ENCODE measurements at regions not wholly inside any gene's neighbourhood (a gene's known extent, or its start where the extent isn't known, plus 50 kb on each side); places are given as distances from the start of the nearest gene placed in this dataset.

- Histone ChIP-seq H4K20me1 (replicated peaks; ENCODE audit: control insufficient read depth, extremely low read depth, insufficient read depth, low read length) (no peaks in the 10 kb centered on the region), H3K27me3 (ENCODE audit: control insufficient read depth in 2 of 2, insufficient read depth in 2 of 2, low read length in 2 of 2) (no peaks in the 10 kb centered on the region), H3K79me2 (ENCODE audit: control insufficient read depth, insufficient read depth, low read length) (no peaks in the 10 kb centered on the region), H3K9me1 (replicated peaks; ENCODE audit: control insufficient read depth, extremely low read depth, insufficient read depth, low read length) (no peaks in the 10 kb centered on the region), H3K4me2 (ENCODE audit: insufficient read depth, low read length) (no peak overlapping the region), H3K4me1 (ENCODE audit: control insufficient read depth, extremely low read depth, insufficient read depth, low read length) (no peaks in the 10 kb centered on the region), H3K36me3 (ENCODE audit: control insufficient read depth in 2 of 2, extremely low read depth in 1 of 2, insufficient read depth in 2 of 2, low read length in 2 of 2) (no peaks in the 10 kb centered on the region), H3K9ac (replicated peaks; ENCODE audit: extremely low read depth, insufficient read depth, low read length) (no peak overlapping the region), H3K4me3 (replicated peaks in 1 of 3; ENCODE audit: insufficient read depth in 1 of 3, low read depth in 1 of 3, low read length in 3 of 3) (no peak overlapping the region), H3K9me3 (replicated peaks; ENCODE audit: control insufficient read depth, insufficient read depth, low read length) (peaks cover 3% of the 10 kb centered on the region), H3K27ac (ENCODE audit: insufficient read depth, low read depth, low read length) (no peak overlapping the region), H2AFZ (ENCODE audit: low read depth, low read length) (no peak overlapping the region)
- dilution Hi-C loops (cut with MboI; ENCODE audit: extremely low pct_ligation_motif_present, low sequenced_read_pairs) = no loop called here
- DNase-seq (ENCODE audit: low read depth, low spot score) = no peak
- intact Hi-C loops (cut with micrococcal nuclease) = no loop called here
- no peak for FAIRE-seq
- BruUV-seq (replicated peaks) = no TSS peak
- TF ChIP-seq MYC (IDR thresholded peaks at IDR 0.05; ENCODE audit: low read depth, low read length) = no peak
- no peak for TF ChIP-seq MAX (IDR thresholded peaks at IDR 0.05; ENCODE audit: insufficient read depth, insufficient read length)
- TF ChIP-seq, protein P1, sequence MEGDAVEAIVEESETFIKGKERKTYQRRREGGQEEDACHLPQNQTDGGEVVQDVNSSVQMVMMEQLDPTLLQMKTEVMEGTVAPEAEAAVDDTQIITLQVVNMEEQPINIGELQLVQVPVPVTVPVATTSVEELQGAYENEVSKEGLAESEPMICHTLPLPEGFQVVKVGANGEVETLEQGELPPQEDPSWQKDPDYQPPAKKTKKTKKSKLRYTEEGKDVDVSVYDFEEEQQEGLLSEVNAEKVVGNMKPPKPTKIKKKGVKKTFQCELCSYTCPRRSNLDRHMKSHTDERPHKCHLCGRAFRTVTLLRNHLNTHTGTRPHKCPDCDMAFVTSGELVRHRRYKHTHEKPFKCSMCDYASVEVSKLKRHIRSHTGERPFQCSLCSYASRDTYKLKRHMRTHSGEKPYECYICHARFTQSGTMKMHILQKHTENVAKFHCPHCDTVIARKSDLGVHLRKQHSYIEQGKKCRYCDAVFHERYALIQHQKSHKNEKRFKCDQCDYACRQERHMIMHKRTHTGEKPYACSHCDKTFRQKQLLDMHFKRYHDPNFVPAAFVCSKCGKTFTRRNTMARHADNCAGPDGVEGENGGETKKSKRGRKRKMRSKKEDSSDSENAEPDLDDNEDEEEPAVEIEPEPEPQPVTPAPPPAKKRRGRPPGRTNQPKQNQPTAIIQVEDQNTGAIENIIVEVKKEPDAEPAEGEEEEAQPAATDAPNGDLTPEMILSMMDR (IDR thresholded peaks at IDR 0.05; ENCODE audit: extremely low read depth in 1 of 2, insufficient read depth in 1 of 2, low read depth in 1 of 2, low read length in 2 of 2) = no peak
- TF ChIP-seq JUN (IDR thresholded peaks at IDR 0.05; ENCODE audit: borderline replicate concordance, insufficient read depth, insufficient read length, low read depth) = no peak
- TF ChIP-seq POLR2A (IDR thresholded peaks at IDR 0.05; ENCODE audit: low read depth, low read length) = no peak
- TF ChIP-seq POLR2AphosphoS5 (IDR thresholded peaks at IDR 0.05; ENCODE audit: insufficient read depth, low read depth, low read length) = no peak
- no peak for TF ChIP-seq GATA2 (IDR thresholded peaks at IDR 0.05; ENCODE audit: insufficient read depth, insufficient read length, low read depth, low read length)
- no peak for TF ChIP-seq EZH2 (IDR thresholded peaks at IDR 0.05; ENCODE audit: borderline replicate concordance, low read depth, low read length, severe bottlenecking)
- TF ChIP-seq FOS (IDR thresholded peaks at IDR 0.05; ENCODE audit: borderline replicate concordance, insufficient read depth, low read length) = no peak
- CTCF ChIA-PET = no interaction called here
- POLR2A ChIA-PET = no interaction called here
These were observed 309.8 kb upstream of the IRX4 start for GRCh38 chr5:2192496-2192895.

Measured in endothelial cell of umbilical vein (primary cell).